Head of caudate nucleus (tissue), 42 donors: ENCODE measurements at regions not wholly inside any gene's neighbourhood (a gene's known extent, or its start where the extent isn't known, plus 50 kb on each side); places are given as distances from the start of the nearest gene placed in this dataset.
A peak's percentile ranks its signal among the peaks of the same experiment; 100 is the strongest.
"Not testable (repeated sequence)": the region's sequence is repeated elsewhere in the genome, so short reads cannot be mapped to it uniquely, and the experiment has no call there.

Experiments used
- DNase-seq, 42 donors: peaks; one replicate each; pipeline versions ENCODE4 v3.0.0 to v3.0.0-alpha.2; 2020 to 2021; ENCODE audit warnings: mixed read lengths in 7 of 42
- intact Hi-C: fragments of 100-400 bp; cut with DNase I; formaldehyde crosslinking; loops from one replicate; pipeline ENCODE4 v1.15.0; 2022

DNA sequence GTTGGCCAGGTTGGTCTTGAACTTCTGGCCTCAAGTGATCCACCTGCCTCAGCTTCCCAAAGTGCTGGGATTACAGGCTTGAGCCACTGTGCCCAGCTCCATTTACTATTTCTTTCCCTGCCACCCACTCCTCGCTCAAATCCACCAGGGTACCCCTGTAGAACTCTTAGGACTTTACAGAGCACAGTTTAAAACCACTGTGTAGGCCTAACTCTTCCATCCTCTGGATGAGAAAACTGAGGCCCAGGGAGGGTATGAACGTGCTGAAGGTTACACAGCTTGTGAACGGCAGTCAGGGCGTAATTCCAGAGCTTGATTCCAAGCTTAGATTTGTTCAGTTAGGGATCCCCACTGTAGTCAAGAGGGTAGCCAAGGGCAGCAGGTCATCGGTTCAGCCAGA is 309.1 kb downstream of the GOLGA6L6 start:
- DNase-seq, result peak in 1 of 42 donors; percentile 17
- intact Hi-C loops, result not testable (repeated sequence)

DNA sequence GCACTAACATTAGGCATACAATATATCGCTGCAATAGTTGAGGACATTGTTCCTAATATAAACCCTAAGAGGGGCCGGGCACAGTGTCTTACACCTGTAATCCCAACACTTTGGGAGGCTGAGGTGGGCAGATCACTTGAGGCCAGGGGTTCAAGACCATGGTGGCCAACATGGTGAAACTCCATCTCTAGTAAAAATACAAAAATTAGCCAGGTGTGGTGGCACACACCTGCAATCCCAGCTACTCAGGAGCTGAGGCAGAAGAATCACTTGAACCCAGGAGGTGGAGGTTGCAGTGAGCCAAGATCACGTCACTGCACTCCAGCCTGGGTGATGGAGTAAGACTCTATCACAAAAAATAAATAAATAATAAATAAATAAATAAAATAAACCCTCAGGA is 310.9 kb downstream of the GOLGA6L6 start:
- intact Hi-C loops, result not testable (repeated sequence)
- DNase-seq, result peak in 1 of 42 donors; percentile 7

DNA sequence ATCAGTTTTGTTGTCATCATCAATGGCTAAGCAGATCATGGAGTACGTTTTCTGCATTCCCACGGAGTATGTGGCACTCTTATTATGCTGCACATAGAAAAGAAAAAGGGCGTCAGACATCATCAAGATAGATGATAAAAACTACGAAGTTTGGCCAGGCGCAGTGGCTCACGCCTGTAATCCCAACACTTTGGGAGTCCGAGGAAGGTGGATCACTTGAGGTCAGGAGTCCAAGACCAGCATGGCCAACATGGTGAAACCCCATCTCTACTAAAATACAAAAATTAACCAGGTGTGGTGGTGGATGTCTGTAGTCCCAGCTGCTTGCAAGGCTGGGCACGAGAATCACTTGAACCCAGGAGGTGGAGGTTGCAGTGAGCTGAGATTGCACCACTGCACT is 312.8 kb downstream of the GOLGA6L6 start:
- DNase-seq, intact Hi-C loops: not testable (repeated sequence)

DNA sequence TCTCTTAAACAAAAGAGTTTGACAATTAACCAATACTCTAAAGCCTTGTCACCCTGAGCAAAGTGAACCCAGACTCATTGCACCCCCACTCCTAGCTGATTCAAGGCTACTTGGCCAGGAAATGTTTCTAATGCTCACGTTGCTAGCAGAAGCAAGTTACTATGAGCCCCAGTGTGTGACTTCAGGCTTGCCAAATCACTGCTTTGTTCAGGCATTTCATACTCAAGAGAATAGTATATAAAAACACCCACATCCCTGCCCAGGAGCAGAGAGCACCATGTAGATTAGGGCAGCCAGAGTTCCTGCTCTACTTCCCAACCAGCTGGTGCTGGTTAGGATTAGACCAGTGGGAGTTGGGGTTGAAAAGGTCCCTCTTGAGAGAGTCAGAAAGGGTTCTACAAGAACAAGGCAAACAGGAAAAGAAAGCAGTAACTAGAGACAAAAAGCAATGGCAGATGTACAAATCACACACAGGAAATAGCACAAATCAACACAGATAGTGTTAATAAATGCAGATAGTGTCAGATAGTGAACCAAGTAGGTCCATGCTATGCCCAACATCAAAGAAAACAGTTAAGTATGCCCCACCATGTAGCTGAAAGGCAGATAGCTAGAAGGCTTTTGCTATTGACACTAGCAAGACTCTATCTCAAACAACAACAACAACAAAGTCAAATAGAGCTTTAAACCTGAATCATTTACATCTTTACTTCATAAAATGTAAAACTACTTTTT is 314.3 kb downstream of the GOLGA6L6 start:
- DNase-seq, intact Hi-C loops: not testable (repeated sequence)

DNA sequence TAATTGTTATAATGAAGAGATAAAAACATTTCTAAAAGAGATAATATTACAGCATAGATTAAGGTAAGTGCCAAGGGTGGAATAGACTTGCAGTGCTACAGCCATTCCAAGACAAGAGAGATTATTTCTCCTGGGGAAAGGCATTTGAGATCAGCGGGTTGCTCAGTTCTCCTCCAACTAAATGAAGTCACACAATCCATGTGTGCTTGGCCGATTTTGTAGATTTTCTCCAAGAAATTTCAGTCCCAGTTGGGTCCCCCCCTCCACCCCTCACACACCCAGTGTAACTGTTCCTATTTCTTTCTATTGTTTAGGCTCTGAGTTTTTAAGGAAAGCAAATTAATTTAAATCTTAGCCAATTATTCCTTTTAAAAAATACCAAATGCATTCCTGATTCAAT is 315.1 kb downstream of the GOLGA6L6 start:
- intact Hi-C loops, DNase-seq: not testable (repeated sequence)

DNA sequence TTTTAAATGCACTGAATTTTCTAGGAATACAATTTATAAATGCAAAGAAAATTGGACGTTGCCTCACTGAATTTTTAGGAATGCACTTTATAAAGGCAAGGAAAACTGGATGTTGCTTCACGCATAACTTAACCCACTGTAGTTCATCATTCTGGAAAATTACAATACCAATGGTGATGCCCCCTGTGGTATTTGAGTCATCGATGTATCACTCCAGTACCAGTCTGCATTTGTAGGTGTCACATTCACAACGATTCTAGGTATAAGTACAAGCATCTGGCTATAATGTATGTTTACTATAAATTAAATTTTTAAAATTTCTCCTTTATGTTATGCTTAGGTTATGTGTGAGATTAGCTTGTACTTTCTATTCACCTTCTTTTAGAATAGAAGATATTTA is 320.5 kb downstream of the GOLGA6L6 start:
- intact Hi-C loops, DNase-seq: not testable (repeated sequence)

DNA sequence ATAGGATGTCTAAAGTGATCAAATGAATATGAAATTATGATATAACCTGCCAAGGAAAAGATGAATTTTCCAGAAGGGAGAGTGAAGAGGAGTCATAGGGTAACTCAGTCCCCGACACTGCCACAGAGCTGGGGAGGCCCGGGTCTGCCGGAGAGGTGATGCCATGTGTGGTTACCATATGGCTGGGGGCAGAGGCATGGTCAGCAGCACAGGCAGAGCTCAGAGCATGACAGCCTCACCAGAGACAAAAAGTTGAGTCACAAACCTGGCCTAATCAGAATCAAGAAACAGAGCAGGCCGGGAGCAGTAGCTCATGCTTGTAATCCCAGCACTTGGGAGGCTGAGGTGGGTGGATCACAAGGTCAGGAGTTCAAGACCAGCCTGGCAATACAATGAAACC is 322.4 kb downstream of the GOLGA6L6 start:
- DNase-seq, intact Hi-C loops: not testable (repeated sequence)

DNA sequence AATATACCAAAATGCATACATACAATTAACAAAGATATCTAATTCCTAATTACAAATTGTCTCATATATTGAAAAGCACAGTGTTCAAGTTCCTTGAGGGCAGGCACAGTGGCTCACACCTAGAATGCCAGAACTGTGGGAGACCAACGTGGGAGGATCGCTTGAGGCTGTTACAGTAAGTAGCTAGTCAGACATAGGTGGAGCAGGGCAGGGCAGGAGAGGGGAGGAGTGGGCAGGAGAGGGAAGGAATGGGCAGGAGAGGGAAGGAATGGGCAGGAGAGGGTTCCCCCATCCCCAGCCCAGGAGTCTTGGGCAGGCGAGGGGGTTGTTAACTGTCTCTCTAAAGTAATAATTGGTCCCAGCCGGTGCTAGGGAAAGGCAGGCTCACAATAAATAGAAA is 325.9 kb downstream of the GOLGA6L6 start:
- DNase-seq, intact Hi-C loops: not testable (repeated sequence)

DNA sequence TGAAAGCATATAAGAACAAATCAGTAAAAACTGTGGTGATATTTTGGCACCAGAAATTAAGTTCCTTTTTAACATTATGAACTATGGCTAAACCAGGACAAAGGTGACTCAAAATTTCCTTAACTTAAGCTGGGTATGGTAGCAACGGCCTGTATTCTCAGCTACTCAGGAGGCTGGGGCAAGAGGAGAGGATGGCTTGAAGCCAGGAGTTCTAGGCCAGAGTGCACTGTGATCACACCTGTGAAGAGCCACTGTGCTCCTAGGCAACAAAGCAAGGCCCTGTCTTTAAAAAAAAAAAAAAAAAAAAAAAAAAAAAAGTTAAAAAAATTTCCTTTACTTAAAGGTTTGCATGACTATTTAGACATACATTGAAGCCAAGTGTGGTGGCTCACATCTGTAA is 327.5 kb downstream of the GOLGA6L6 start:
- intact Hi-C loops, result not testable (repeated sequence)

DNA sequence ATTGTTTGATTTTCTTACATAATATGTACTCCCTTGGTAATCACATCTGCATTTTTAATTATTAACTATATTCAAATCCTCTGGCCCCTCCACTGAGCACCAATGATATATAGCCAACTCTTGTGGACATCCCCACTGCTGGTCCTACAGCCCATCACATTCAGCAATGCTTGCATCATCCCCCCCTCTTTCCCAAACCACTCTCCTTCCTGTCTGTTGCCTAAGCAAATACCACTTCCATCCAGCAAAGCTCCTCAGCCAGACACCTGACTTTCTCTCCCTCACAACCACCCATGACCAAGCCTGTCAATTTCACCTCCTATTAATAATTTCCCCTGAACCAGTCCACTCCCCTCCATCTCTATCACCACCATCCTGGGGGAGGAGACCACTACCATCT is 330.1 kb downstream of the GOLGA6L6 start:
- DNase-seq, intact Hi-C loops: not testable (repeated sequence)

More for the DNA sequence above, 327.5 kb downstream of the GOLGA6L6 start:
- DNase-seq, result not testable (repeated sequence)

DNA sequence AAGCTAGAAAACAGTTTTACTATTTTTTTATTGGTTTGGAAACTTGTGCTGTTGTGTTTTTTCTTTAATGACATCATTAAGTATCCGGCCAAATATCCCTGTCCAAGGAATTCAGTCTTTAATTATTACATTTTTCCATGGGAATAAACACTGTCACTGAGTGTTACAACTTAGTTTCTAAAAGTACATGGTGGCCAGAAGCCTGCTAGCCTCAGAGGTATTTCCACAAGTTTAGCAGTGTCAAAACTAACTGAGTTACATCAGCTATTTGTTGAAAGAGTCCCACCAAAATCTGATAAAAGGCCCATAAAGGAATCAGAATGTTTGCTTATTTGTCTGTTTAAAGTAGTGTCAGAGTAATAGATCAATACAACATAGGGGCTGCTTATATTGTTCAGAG is 331.6 kb downstream of the GOLGA6L6 start:
- DNase-seq, intact Hi-C loops: not testable (repeated sequence)

DNA sequence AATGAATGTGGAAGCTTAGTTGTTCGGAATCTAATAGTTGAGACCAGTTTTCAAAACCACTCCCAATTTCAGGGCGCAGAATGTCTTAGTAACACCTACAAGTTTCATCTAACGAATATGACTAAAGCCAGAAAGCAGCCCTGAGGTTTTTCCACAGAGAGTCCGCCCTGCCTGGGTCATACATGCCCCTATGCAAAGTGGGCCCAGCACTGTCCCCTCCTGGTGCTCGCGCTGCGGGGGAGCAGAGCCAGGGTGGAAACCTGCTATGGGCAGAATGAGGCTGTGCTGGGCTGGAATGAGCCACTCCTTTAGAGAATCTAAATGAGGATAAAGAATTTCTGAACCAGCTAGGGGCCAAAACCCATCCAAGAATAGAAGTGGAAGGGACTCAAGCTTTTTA is 334.0 kb downstream of the GOLGA6L6 start:
- intact Hi-C loops, result not testable (repeated sequence)
- DNase-seq, result peak in 9 of 42 donors; percentile 9 to 52 (median 21)

DNA sequence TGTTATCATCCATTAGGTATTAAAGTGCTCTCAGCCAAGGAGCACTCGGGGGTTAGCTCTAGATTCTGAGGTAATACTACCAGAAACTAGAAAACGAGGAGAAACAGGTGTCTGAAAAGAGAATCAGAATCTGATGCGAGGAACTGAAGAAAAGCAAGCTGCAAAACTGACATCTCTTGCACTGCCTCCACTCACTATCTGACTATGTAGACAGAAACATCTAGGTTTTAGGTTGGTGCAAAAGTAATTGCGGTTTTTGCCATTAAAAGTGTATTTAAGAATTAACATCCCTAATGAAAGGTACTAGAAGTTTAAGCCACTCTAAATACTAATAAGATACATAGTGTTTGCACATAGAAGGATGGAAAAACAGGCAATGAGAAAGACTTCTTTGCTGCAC is 334.4 kb downstream of the GOLGA6L6 start:
- intact Hi-C loops, DNase-seq: not testable (repeated sequence)

DNA sequence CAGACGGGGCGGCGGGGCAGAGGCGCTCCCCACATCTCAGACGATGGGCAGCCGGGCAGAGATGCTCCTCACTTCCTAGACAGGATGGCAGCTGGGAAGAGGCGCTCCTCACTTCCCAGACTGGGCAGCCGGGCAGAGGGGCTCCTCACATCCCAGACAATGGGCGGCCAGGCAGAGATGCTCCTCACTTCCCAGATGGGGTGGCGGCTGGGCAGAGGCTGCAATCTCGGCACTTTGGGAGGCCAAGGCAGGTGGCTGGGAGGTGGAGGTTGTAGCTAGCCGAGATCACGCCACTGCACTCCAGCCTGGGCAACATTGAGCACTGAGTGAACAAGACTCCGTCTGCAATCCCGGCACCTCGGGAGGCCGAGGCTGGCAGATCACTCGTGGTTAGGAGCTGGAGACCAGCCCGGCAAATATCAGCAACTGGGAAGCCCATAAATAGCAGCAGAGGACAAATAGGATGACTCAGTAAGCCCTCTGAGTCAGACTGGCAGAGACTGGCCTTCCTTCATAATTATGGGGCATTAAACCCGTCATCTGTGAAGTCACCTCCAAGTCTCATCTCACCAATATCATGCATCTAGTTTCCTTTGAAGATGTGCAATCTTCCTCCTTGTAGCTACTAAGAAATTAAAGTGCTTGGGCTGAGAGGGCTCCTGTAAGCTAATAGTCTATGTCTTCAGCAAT is 337.3 kb downstream of the GOLGA6L6 start:
- DNase-seq, intact Hi-C loops: not testable (repeated sequence)

DNA sequence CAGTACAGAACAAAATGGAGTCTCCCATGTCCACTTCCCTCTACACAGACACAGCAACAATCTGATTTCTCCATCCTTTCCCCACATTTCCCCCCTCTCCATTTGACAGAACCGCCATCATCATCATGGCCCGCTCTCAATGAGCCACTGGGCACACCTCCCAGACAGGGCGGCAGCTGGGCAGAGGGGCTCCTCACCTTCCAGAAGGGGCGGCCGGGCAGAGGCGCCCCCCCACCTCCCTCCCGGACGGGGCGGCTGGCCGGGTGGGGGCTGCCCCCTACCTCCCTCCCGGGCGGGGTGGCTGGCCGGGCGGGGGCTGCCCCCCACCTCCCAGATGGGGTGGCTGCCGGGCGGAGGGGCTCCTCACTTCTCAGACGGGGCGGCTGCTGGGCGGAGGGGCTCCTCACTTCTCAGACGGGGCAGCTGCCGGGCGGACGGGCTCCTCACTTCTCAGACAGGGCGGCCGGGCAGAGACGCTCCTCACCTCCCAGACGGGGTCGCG is 337.9 kb downstream of the GOLGA6L6 start:
- DNase-seq, intact Hi-C loops: not testable (repeated sequence)

DNA sequence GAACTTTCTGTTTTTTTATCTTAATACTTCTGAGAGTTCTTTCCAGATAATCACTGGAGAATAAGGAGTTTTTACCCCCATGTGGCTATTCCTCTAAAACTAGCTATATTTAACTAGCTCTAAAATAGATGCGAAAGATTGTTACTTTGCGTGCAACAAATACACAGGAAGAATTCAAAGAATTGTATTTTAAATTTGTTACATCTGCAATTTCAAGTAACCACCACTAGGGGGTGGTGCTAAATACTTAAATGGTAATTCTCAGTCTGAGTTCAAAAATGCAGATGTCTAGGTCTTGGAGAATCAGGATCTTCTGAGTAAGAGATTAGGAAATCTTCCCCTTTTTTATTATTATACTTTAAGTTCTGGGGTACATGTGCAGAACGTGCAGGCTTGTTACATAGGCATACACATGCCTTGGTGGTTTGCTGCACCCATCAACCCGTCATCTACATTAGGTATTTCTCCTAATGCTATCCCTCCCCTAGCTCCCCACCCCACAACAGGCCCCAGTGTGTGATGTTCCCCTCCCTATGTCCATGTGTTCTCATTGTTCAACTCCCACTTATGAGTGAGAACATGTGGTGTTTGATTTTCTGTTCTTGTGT is 346.9 kb downstream of the GOLGA6L6 start:
- DNase-seq, intact Hi-C loops: not testable (repeated sequence)

DNA sequence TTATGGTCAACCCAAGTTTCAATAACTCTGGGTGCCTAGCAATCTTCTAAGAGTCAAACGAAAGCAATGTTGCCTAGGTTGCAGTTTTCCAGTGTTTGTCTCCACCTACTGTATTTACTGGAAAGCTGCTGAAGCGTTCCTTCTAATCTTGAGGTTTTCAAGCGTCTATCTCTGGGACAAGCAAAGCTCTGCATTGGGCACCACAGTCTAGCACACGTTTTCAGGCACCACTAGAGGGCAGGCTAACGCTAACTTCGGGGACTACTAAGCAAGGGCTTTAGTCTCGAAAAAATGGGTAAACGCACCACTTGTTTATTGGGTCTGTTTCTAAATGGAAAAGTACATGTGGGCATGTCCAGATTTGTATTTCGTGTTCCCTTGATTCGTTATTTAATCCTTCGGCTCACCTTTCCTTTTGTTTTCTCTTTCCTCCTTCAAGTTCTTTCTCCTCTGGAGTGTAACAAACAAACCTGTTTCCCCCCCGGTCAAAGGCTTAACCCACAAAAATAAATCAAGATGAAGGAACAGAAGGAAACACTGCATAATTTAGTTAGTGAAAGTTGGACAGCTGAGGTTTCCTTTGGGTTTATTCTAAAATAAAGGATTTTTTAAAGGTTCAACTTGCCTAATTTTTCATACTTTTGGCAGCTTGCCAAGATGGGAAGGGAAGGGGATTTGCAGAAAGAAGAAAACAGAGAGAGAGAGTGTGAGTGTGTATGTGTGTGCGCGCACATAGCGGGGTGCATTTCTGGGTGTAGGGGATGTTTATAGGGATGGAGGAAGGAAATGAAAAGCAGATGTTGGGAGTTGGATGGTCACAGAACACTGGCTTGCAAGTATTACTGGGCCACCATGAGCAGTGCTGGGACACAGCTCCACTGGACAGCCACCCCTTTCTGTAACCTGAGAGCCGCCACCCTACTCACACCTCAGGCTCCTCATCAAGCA is 348.3 kb downstream of the GOLGA6L6 start:
- intact Hi-C loops, result not testable (repeated sequence)
- DNase-seq, result peak in 41 of 42 donors; percentile 17 to 81 (median 56)

DNA sequence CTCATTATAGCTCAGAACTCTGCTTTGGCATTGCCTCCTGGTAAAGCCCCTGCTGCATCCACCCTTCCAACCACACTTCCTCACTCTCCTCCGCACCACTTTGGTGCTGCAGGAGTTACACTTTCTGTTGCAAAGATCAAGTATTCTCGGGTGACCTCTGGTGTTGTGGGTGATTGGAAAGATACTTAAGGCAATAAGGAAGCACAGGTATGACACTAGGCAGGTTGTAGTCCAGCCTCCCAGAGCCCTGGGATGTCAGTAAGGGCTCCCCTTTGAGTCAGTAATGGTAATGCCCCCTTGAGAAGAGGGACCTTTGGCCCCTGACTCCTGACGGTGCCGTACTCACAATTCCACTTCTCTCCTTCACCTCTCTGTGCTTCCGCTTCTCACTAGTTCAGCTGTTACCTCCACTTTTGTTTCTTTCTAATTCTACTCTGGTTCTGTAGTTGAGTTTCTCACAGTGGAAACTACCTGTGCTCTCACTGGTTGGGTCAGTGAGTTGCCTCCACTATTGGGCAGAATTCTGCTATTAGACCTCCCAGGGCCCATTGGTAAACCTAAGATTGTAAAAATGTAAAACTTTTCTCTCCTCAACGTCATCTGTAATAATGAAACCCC is 350.0 kb downstream of the GOLGA6L6 start:
- DNase-seq, intact Hi-C loops: not testable (repeated sequence)
